Tibial nerve (tissue), 4 donors: ENCODE measurements at regions not wholly inside any gene's neighbourhood (a gene's known extent, or its start where the extent isn't known, plus 50 kb on each side); places are given as distances from the start of the nearest gene placed in this dataset.
A peak's percentile ranks its signal among the peaks of the same experiment; 100 is the strongest.

Experiments
- DNase-seq, 2 donors: peaks; one replicate each; pipeline ENCODE4 v3.0.0-alpha.2; 2019; ENCODE audit warnings: low spot score in 2 of 2
- H3K27ac ChIP-seq, 4 donors: fragments of 200-600 bp; sonication (generic) in 3 of 4; one replicate each; pipeline ENCODE4 v1.5.1; 2017 to 2019; ENCODE audit warnings: mild to moderate bottlenecking in 1 of 4
- H3K27me3 ChIP-seq, 2 donors: fragments of 200-600 bp; sonication (generic) in 1 of 2; one replicate each; pipeline versions ENCODE4 v1.5.1 to v1.6.0; 2017 to 2019
- H3K36me3 ChIP-seq, 3 donors: fragments of 200-600 bp; sonication (generic); one replicate each; pipeline ENCODE4 v1.5.1; 2018 to 2019
- H3K4me1 ChIP-seq, 4 donors: fragments of 200-600 bp; sonication (generic) in 3 of 4; one replicate each; pipeline ENCODE4 v1.5.1; 2017 to 2019
- H3K4me3 ChIP-seq, 4 donors: fragments of 200-600 bp; sonication (generic) in 3 of 4; one replicate each; pipeline ENCODE4 v1.5.1; 2017 to 2019; ENCODE audit warnings: mild to moderate bottlenecking in 1 of 4, moderate library complexity in 1 of 4
- H3K9me3 ChIP-seq, 4 donors: fragments of 200-600 bp; sonication (generic) in 3 of 4; one replicate each; pipeline ENCODE4 v1.5.1; 2017 to 2019
- CTCF ChIP-seq, 5 experiments: fragments of 200-600 bp in 3 of 5; fragments of 450-650 bp in 2 of 5; sonication (generic) in 3 of 5; IDR thresholded peaks; one replicate each; pipeline ENCODE4 v1.5.1; 2016 to 2019; ENCODE audit warnings: antibody characterized with exemption in 5 of 5, mild to moderate bottlenecking in 3 of 5, moderate library complexity in 2 of 5
- EP300 ChIP-seq, 2 donors: sonication (generic); formaldehyde crosslinking; IDR thresholded peaks; one replicate each; pipeline ENCODE4 v1.6.1; 2017; ENCODE audit warnings: antibody characterized with exemption in 2 of 2, mild to moderate bottlenecking in 1 of 2
- POLR2A ChIP-seq, 2 donors: fragments of 450-650 bp; IDR thresholded peaks; one replicate each; pipeline ENCODE4 v1.6.1; 2017; ENCODE audit warnings: antibody characterized with exemption in 2 of 2, mild to moderate bottlenecking in 2 of 2, moderate library complexity in 2 of 2
- WGBS, 2 donors: methylation state at CpG; one replicate each; pipeline ENCODE4 v1.1.5; 2018; 5-methylcytosine and 5-hydroxymethylcytosine counted together

GRCh38 chr6:137645850-137646249 lies 151.7 kb upstream of the OLIG3 start:
- H3K27me3 ChIP-seq: no peaks in the 10 kb centered on the region
- H3K36me3 ChIP-seq: no peaks in the 10 kb centered on the region
- H3K4me3 ChIP-seq: no peak overlapping the region
- peaks cover 0 to 9% (median 0%) of the 10 kb centered on the region in 4 donors for H3K4me1 ChIP-seq
- H3K9me3 ChIP-seq: no peaks in the 10 kb centered on the region
- 90 to 94% methylated on average over 11 to 13 of the region's 13 CpGs for WGBS, 2 donors
- TF ChIP-seq POLR2A (IDR thresholded peaks at IDR 0.05) (no peak), CTCF (IDR thresholded peaks at IDR 0.05) (no peak), EP300 (IDR thresholded peaks at IDR 0.05) (no peak)
- H3K27ac ChIP-seq: peak overlapping the region in 1 of 4 donors; percentile 16
- DNase-seq: no peak

DNA sequence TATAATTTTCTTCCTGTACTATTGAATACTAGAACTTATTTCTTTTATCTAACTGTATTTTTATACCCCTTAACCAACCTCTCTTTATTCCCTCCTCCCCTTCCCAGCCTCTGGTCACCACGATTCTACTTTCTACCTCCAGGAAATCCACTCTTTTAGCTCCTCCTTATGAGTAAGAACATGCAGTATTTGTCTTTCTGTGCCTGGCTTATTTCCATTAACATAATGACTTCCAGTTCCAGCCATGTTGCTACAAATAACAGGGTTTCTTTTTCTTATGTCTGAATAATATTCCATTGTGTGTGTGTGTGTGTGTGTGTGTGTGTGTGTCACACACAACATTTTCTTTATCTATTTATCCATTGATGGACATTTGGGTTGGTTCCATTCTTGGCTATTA lies 152.3 kb upstream of the OLIG3 start:
- no peaks in the 10 kb centered on the region for H3K27me3 ChIP-seq
- peak overlapping the region in 1 of 4 donors; percentile 82 for H3K27ac ChIP-seq
- no peaks in the 10 kb centered on the region for H3K36me3 ChIP-seq
- H3K4me1 ChIP-seq: peaks cover 0 to 6% (median 0%) of the 10 kb centered on the region in 4 donors
- WGBS, 2 donors: no CpG with 5 or more reads among the region's 1 CpG
- no peak overlapping the region for H3K4me3 ChIP-seq
- TF ChIP-seq CTCF (IDR thresholded peaks at IDR 0.05): no peak
- TF ChIP-seq POLR2A (IDR thresholded peaks at IDR 0.05): no peak
- no peak for TF ChIP-seq EP300 (IDR thresholded peaks at IDR 0.05)
- H3K9me3 ChIP-seq: no peaks in the 10 kb centered on the region
- DNase-seq: no peak

DNA sequence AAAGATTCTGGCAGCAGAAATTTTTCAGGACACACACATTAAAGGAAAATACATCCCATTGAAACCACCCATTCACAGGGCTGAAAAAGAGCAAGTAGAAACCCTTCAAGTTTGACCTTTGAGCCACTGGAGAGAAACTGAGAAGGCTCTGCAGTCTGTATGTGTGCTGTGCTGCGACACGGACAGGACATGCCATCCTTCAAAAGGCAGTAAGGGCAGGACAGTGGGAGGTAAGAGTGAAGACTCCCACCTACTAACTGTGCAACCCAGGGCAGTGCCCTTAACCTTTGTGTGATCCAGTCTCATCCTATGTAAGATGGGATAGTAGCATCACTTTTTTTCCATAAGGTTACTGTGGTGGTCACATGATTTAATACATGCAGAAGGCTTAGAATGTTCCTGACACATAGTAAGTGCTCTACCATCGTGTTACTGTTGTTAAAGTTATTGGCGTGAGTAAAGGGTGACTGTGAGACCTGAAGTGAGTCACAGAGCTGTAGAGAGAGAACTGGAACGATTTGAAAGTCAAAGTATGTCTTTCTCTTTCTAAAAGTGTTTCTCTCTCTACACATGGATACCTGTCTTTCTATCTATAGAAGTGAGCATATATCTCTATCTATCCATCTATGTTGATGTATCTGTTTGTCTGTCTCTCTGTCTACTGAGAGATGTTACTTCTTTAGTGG lies 153.7 kb upstream of the OLIG3 start:
- DNase-seq: no peak
- no peak for TF ChIP-seq CTCF (IDR thresholded peaks at IDR 0.05)
- TF ChIP-seq EP300 (IDR thresholded peaks at IDR 0.05): no peak
- TF ChIP-seq POLR2A (IDR thresholded peaks at IDR 0.05): no peak
- Histone ChIP-seq H3K4me3 (no peak overlapping the region), H3K27me3 (no peaks in the 10 kb centered on the region), H3K27ac (peak overlapping the region in 3 of 4 donors; percentile 13 to 82 (median 47)), H3K4me1 (peaks cover 0 to 5% (median 0%) of the 10 kb centered on the region in 4 donors), H3K9me3 (peaks cover 0 to 7% (median 0%) of the 10 kb centered on the region in 4 donors), H3K36me3 (no peaks in the 10 kb centered on the region)
- WGBS, 2 donors: 62 to 65% methylated on average over 5 of the region's 5 CpGs

DNA sequence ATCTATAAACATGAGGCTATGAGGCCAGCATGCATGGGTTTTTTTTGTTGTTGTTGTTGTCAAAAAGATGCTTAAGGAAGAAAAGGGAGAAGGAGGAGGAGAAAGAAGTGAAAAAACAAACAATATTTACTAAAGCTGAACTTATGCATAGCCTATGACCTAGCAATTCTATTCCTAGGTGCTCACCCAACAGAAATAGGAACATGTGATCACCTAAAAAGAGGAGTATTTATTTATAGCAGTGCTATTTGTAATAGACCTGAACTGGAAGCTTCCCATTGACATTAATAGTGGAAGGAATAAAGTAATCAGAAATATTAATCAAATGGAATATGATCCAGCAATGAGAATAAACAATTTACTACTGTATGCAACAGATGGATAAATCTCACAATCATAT lies 156.5 kb upstream of the OLIG3 start:
- TF ChIP-seq EP300 (IDR thresholded peaks at IDR 0.05) (no peak), CTCF (IDR thresholded peaks at IDR 0.05) (no peak), POLR2A (IDR thresholded peaks at IDR 0.05) (no peak)
- Histone ChIP-seq H3K27ac (no peak overlapping the region), H3K9me3 (peaks cover 0 to 35% (median 5%) of the 10 kb centered on the region in 4 donors)

DNA sequence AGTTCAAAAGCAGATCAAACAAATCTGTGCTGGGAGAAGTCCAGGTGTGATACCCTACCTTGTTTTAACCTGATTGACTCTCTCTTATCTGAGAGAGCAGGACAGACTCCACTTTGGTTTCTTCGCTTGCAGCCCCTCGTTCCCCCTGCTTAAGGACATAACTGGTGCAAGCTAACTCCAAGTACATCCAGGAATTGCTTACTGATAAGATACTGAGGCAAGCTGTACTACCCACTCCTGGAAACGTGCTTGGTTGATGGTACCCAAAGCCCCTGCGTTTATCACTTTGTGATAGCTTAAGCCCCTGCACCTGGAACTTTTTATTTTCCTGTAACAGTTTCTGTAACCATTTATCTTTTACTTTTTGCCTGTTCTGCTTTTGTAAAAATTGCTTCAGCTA lies 157.0 kb upstream of the OLIG3 start:
- Histone ChIP-seq H3K9me3 (peaks cover 0 to 39% (median 5%) of the 10 kb centered on the region in 4 donors), H3K27ac (peak overlapping the region in 1 of 4 donors; percentile 57), H3K4me3 (no peak overlapping the region), H3K4me1 (peaks cover 0 to 5% (median 0%) of the 10 kb centered on the region in 4 donors), H3K36me3 (no peaks in the 10 kb centered on the region), H3K27me3 (no peaks in the 10 kb centered on the region)
- no peak for DNase-seq
- TF ChIP-seq CTCF (IDR thresholded peaks at IDR 0.05): no peak
- TF ChIP-seq EP300 (IDR thresholded peaks at IDR 0.05): no peak
- TF ChIP-seq POLR2A (IDR thresholded peaks at IDR 0.05): no peak
- WGBS, 2 donors: 58 to 80% methylated on average over 4 of the region's 4 CpGs

More for the DNA sequence above, 156.5 kb upstream of the OLIG3 start:
- H3K4me3 ChIP-seq: no peak overlapping the region
- no peak for DNase-seq
- no peaks in the 10 kb centered on the region for H3K27me3 ChIP-seq
- no peaks in the 10 kb centered on the region for H3K36me3 ChIP-seq
- peaks cover 0 to 5% (median 0%) of the 10 kb centered on the region in 4 donors for H3K4me1 ChIP-seq
